Esophagus mucosa (tissue), 1 donor: ENCODE measurements at regions not wholly inside any gene's neighbourhood (a gene's known extent, or its start where the extent isn't known, plus 50 kb on each side); places are given as distances from the start of the nearest gene placed in this dataset.
"Not testable (repeated sequence)": the region's sequence is repeated elsewhere in the genome, so short reads cannot be mapped to it uniquely, and the experiment has no call there.

Source experiments
- ATAC-seq: fragments of 200-7000 bp; cut with Tn5 transposase; one replicate; pipeline ENCODE4 v1.9.1; 2020
- donor health status: DM: yes; HTN: yes; CAD: no.

DNA sequence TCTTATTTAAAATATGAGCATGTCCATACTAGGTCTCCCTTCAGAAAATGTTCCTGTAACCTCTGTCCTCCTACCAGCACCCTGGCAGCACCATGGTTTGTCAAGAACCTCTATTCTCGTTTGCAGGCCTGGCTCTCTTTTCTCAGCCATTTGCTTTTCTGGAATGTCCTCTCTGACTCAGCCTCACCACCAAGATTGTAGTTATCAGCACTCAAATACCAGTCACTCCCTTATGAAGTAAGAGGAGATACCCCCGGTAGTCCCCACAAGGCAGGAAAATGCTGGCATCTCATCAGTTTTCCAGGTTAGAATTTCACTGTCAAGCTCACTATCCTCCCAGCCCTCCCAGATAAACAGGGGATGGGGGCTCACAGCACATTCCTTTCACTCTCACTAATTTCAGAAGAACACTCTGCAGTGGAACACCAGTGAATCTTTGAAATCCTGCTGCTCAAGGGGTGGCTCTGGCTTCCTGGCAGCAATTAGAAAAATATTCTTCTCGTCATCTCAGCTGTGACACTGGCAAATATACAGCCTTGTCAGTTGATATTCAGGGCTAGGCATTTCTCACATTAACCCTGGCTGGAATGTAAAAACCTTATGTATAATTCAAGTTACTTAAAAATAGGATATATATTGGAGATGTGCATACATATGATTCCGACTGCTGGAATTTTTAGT lies 129.2 kb downstream of the TBX18 start:
- no peak for ATAC-seq

DNA sequence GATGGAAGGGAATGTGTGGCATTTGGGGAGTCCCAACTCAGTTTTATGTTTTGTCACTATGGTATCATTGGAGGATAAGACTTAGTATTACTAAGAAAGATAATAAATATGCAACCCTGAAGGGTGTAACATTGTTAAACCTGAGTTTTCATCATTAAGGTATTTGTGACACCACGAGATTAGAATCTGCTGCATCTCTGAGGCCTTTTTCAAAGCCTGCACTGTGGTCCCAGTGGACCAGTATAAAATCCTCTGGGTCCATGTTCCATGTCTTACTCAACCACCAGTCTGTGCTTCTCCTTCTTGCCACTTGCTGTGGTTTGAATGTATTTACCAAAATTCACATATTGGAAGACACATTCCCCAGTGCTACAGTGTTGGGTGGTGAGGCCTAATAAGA lies 130.6 kb downstream of the TBX18 start:
- ATAC-seq = no peak

DNA sequence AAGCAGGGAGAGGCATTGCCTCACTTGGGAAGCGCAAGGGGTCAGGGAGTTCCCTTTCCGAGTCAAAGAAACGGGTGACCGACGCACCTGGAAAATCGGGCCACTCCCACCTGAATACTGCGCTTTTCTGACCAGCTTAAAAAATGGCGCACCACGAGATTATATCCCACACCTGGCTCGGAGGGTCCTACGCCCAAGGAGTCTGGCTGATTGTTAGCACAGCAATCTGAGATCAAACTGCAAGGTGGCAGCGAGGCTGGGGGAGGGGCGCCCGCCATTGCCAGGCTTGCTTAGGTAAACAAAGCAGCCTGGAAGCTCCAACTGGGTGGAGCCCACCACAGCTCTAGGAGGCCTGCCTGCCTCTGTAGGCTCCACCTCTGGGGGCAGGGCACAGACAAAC lies 137.9 kb downstream of the TBX18 start:
- ATAC-seq = not testable (repeated sequence)

DNA sequence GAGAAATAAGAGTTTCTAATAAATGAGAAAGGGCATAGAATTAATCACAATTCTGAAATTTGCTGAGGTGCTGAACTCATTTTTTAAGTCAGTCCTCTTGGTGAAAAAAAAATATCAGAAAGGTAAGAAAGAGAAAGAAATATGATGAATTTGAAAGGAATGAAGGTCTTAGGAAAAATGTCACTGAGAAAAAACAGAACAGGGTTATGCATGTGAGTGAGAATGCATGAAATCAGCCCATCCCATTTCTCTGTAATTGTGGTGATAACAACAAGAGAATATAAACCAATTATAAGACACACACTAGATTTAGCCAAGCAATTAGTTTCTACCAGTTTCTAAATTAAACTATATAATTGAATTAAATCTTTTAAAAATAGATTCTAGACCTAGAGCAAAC lies 138.9 kb downstream of the TBX18 start:
- no peak for ATAC-seq

GRCh38 chr6:84623956-84624680 lies 140.3 kb downstream of the TBX18 start:
- ATAC-seq = no peak

GRCh38 chr6:84618836-84619235 lies 145.6 kb downstream of the TBX18 start:
- ATAC-seq = no peak

- no peak for ATAC-seq
Measured at GRCh38 chr6:84618046-84618752, 146.2 kb downstream of the TBX18 start.

GRCh38 chr6:84615987-84616386 lies 148.4 kb downstream of the TBX18 start:
- no peak for ATAC-seq

GRCh38 chr6:84615113-84615850 lies 149.1 kb downstream of the TBX18 start:
- ATAC-seq = no peak

GRCh38 chr6:84606860-84607259 lies 157.5 kb downstream of the TBX18 start:
- no peak for ATAC-seq

GRCh38 chr6:84605298-84605697 lies 159.1 kb downstream of the TBX18 start:
- ATAC-seq = no peak

DNA sequence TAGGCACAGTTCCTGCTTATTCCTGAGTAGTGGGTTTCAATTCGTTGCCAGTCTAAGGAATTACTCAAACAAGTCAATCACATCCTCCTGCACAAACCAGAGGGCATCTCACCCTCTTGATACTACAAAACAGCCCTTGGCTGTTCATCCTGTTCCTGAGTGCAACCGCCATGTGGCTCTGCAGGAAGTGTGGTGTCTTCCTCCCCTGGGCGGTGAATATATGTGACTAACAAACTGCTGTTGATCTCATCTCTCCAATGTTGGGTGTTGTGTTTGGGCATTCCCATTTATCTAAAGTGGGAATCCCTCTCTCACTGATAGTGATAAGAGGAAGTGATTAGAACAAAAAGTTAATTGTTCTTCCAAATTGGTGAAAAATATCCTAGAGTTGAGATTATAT lies 163.0 kb downstream of the TBX18 start:
- ATAC-seq = no peak

- no peak for ATAC-seq
Measured at GRCh38 chr6:84599991-84600390, 164.4 kb downstream of the TBX18 start.

DNA sequence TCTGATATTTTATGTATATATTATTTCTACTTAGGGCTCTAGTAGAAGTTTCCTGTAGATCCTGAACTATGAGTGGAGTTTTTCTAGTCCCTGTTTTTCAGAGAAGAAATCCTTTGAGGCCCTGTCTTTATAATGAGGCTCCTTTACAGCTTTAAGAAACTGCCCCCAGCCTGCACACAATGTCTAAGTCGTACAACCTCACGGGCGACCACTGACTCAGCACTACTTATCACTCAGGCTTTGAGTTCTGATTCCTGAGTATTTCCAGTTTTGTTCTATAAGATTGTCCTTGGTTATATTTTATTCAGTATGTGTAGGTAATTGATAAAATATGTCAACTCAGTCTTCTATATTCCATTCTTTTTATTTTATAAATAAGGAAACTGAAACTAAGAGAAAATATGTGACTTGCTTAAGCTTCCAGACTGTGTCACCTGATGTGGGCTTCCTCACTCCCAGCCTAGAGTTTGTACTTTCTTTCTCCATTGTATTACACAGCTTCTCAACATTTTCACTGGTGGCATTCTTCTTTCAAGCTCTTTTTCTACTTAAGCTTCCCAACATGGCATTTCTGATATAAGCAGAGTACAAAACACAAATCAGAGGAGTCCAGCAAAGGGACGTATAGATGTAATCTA lies 167.0 kb downstream of the TBX18 start:
- ATAC-seq = no peak

GRCh38 chr6:84596488-84596887 lies 167.9 kb downstream of the TBX18 start:
- no peak for ATAC-seq

DNA sequence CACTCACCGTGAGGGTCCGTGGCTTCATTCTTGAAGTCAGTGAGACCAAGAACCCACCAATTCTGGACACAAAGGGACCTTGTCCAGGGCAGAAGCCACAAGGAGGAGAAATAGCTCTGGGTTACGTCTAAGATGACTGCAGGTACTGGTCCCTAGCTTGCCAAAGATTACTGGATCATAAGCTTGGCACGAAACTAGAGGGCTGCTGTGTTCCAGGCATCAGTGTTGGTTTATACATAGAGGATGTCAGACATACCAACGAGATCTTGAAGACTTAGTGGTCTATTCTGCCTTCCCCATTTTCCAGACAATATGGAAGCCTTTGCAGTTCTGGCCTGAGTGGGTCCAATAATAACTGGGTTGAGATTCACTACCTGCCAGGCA lies 175.7 kb downstream of the TBX18 start:
- ATAC-seq = no peak

GRCh38 chr6:84587994-84588696 lies 176.3 kb downstream of the TBX18 start:
- not testable (repeated sequence) for ATAC-seq

- not testable (repeated sequence) for ATAC-seq
Measured at GRCh38 chr6:84587202-84587940, 177.0 kb downstream of the TBX18 start.

- no peak for ATAC-seq
Measured at GRCh38 chr6:84583784-84584183, 180.6 kb downstream of the TBX18 start.

GRCh38 chr6:84582997-84583396 lies 181.4 kb downstream of the TBX18 start:
- no peak for ATAC-seq
